ENCODE measurements at regions not wholly inside any gene's neighbourhood (a gene's known extent, or its start where the extent isn't known, plus 50 kb on each side); places are given as distances from the start of the nearest gene placed in this dataset.
A peak's percentile ranks its signal among the peaks of the same experiment; 100 is the strongest.

- Mint-ChIP-seq H3K27me3 (ENCODE audit: insufficient read depth) (no peaks in the 10 kb centered on the region), H3K36me3 (ENCODE audit: low read depth) (no peaks in the 10 kb centered on the region), H3K4me3 (no peak overlapping the region), H3K4me1 (peaks cover 13% of the 10 kb centered on the region), H3K9me3 (no peaks in the 10 kb centered on the region), H3K27ac (no peak overlapping the region)
- no peak overlapping the region for H3K27ac ChIP-seq (ENCODE audit: low read depth, low read length)
- no peaks in the 10 kb centered on the region for H3K9me3 ChIP-seq (ENCODE audit: control insufficient read depth, low read length)
- H3K4me3 ChIP-seq (ENCODE audit: low read length) = no peak overlapping the region
- WGBS, 2 experiments (ENCODE audit: insufficient coverage in 1 of 2, insufficient read length in 1 of 2) = 80 to 83% methylated on average over 1 to 4 of the region's 4 CpGs
- H3K4me1 ChIP-seq (ENCODE audit: control insufficient read depth, insufficient read depth, low read length) = no peaks in the 10 kb centered on the region
- no peak for TF ChIP-seq CTCF (conservative IDR thresholded peaks at IDR 0.05)
- H3K9ac ChIP-seq (ENCODE audit: extremely low read depth, low read length, poor library complexity, severe bottlenecking) = no peak overlapping the region
- H3K27me3 ChIP-seq (ENCODE audit: control insufficient read depth, insufficient read depth, low read length, poor library complexity, severe bottlenecking) = no peaks in the 10 kb centered on the region
- DNase-seq = no peak
- H3K36me3 ChIP-seq (ENCODE audit: control insufficient read depth, insufficient read depth, low read length) = no peaks in the 10 kb centered on the region
These were observed 866.0 kb upstream of the PRKX start for GRCh38 chrX:4579480-4579879.

GRCh38 chrX:4572691-4573090 lies 859.2 kb upstream of the PRKX start:
- Mint-ChIP-seq H3K4me3 (no peak overlapping the region), H3K27me3 (ENCODE audit: insufficient read depth) (no peaks in the 10 kb centered on the region), H3K27ac (no peak overlapping the region), H3K4me1 (peaks cover 20% of the 10 kb centered on the region), H3K9me3 (peaks cover 4% of the 10 kb centered on the region), H3K36me3 (ENCODE audit: low read depth) (no peaks in the 10 kb centered on the region)
- Histone ChIP-seq H3K4me1 (ENCODE audit: control insufficient read depth, insufficient read depth, low read length) (no peaks in the 10 kb centered on the region), H3K4me3 (ENCODE audit: low read length) (no peak overlapping the region), H3K27ac (ENCODE audit: low read depth, low read length) (peak overlapping the region; percentile 72), H3K9ac (ENCODE audit: extremely low read depth, low read length, poor library complexity, severe bottlenecking) (no peak overlapping the region), H3K27me3 (ENCODE audit: control insufficient read depth, insufficient read depth, low read length, poor library complexity, severe bottlenecking) (no peaks in the 10 kb centered on the region), H3K9me3 (ENCODE audit: control insufficient read depth, low read length) (no peaks in the 10 kb centered on the region), H3K36me3 (ENCODE audit: control insufficient read depth, insufficient read depth, low read length) (no peaks in the 10 kb centered on the region)
- DNase-seq = no peak
- TF ChIP-seq CTCF (conservative IDR thresholded peaks at IDR 0.05) = no peak

- Mint-ChIP-seq H3K9me3 (peaks cover 4% of the 10 kb centered on the region), H3K27ac (no peak overlapping the region), H3K4me1 (peaks cover 20% of the 10 kb centered on the region), H3K36me3 (ENCODE audit: low read depth) (no peaks in the 10 kb centered on the region), H3K27me3 (ENCODE audit: insufficient read depth) (peaks cover 11% of the 10 kb centered on the region), H3K4me3 (no peak overlapping the region)
- Histone ChIP-seq H3K36me3 (ENCODE audit: control insufficient read depth, insufficient read depth, low read length) (no peaks in the 10 kb centered on the region), H3K4me1 (ENCODE audit: control insufficient read depth, insufficient read depth, low read length) (no peaks in the 10 kb centered on the region), H3K27me3 (ENCODE audit: control insufficient read depth, insufficient read depth, low read length, poor library complexity, severe bottlenecking) (no peaks in the 10 kb centered on the region), H3K27ac (ENCODE audit: low read depth, low read length) (no peak overlapping the region), H3K4me3 (ENCODE audit: low read length) (no peak overlapping the region), H3K9ac (ENCODE audit: extremely low read depth, low read length, poor library complexity, severe bottlenecking) (no peak overlapping the region), H3K9me3 (ENCODE audit: control insufficient read depth, low read length) (no peaks in the 10 kb centered on the region)
- no peak for TF ChIP-seq CTCF (conservative IDR thresholded peaks at IDR 0.05)
- WGBS, 2 experiments (ENCODE audit: insufficient coverage in 1 of 2, insufficient read length in 1 of 2) = 88% methylated on average over 1 of the region's 1 CpG; no CpG with 5 or more reads in 1 of the 2 experiments
- peak; percentile 50 for DNase-seq
These were observed 856.7 kb upstream of the PRKX start for GRCh38 chrX:4570151-4570550.
